ENCODE measurements at regions not wholly inside any gene's neighbourhood (a gene's known extent, or its start where the extent isn't known, plus 50 kb on each side); places are given as distances from the start of the nearest gene placed in this dataset.

DNA sequence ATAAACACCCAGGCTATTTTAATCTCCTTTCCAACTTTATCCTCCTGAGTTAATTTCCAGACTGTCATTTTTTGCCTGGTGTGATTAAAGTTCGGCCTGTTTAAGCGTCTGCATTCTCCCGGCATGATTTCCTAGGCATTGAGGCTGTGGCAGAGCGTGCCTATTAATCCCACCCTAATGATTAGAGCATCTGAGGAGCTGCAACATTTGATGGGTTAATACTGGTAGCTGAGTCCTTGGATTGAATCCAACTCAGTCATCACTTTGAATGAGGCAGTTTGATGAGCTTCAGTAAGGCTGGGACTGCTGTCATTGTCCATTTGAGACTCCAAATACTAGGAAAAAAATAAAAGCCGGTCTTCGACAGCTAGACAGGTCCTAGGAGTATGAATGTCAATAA is 882.5 kb downstream of the SLC4A3 start:
- TF ChIP-seq, protein P1, sequence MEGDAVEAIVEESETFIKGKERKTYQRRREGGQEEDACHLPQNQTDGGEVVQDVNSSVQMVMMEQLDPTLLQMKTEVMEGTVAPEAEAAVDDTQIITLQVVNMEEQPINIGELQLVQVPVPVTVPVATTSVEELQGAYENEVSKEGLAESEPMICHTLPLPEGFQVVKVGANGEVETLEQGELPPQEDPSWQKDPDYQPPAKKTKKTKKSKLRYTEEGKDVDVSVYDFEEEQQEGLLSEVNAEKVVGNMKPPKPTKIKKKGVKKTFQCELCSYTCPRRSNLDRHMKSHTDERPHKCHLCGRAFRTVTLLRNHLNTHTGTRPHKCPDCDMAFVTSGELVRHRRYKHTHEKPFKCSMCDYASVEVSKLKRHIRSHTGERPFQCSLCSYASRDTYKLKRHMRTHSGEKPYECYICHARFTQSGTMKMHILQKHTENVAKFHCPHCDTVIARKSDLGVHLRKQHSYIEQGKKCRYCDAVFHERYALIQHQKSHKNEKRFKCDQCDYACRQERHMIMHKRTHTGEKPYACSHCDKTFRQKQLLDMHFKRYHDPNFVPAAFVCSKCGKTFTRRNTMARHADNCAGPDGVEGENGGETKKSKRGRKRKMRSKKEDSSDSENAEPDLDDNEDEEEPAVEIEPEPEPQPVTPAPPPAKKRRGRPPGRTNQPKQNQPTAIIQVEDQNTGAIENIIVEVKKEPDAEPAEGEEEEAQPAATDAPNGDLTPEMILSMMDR (IDR thresholded peaks at IDR 0.05; ENCODE audit: insufficient read depth, low read depth, low read length): no peak
- no peak for TF ChIP-seq EZH2 (IDR thresholded peaks at IDR 0.05; ENCODE audit: insufficient read depth, low read length)
